Liver (tissue), 8 donors: ENCODE measurements at regions not wholly inside any gene's neighbourhood (a gene's known extent, or its start where the extent isn't known, plus 50 kb on each side); places are given as distances from the start of the nearest gene placed in this dataset.

Experiments used
- DNase-seq: peaks from one replicate; pipeline ENCODE4 v3.0.0-alpha.2; 2017; ENCODE audit warnings: low spot score
- H3K27ac ChIP-seq, 2 donors: one replicate each; pipeline ENCODE4 v1.7.0; 2013; ENCODE audit warnings: inconsistent platforms in 2 of 2, low read length in 2 of 2, control low read depth in 1 of 2, low read depth in 1 of 2, mild to moderate bottlenecking in 1 of 2
- H3K27me3 ChIP-seq, 4 donors: one replicate each; pipeline versions ENCODE4 v1.6.1 to v1.7.0; 2013; ENCODE audit warnings: low read length in 3 of 4, inconsistent platforms in 1 of 4, mild to moderate bottlenecking in 1 of 4, moderate library complexity in 1 of 4; ENCODE audit not compliant: control insufficient read depth in 4 of 4, insufficient read depth in 4 of 4
- H3K36me3 ChIP-seq, 4 donors: one replicate each; pipeline versions ENCODE4 v1.6.1 to v1.7.0; 2013; ENCODE audit warnings: low read length in 3 of 4, mild to moderate bottlenecking in 3 of 4, low read depth in 1 of 4, moderate library complexity in 1 of 4; ENCODE audit not compliant: control insufficient read depth in 4 of 4, insufficient read depth in 3 of 4
- H3K4me1 ChIP-seq, 4 donors: one replicate each; pipeline versions ENCODE4 v1.6.1 to v1.7.0; 2013; ENCODE audit warnings: low read length in 3 of 4, mild to moderate bottlenecking in 3 of 4, moderate library complexity in 1 of 4; ENCODE audit not compliant: control insufficient read depth in 4 of 4, insufficient read depth in 4 of 4
- H3K4me3 ChIP-seq, 3 donors: one replicate each; pipeline versions ENCODE4 v1.6.1 to v1.7.0; 2013; ENCODE audit warnings: low read length in 3 of 3, control low read depth in 1 of 3, low read depth in 1 of 3, mild to moderate bottlenecking in 1 of 3
- H3K9ac ChIP-seq, 2 donors: one replicate each; pipeline ENCODE4 v1.7.0; 2013; ENCODE audit warnings: low read length in 2 of 2, mild to moderate bottlenecking in 2 of 2, moderate library complexity in 2 of 2, control low read depth in 1 of 2, low read depth in 1 of 2
- H3K9me3 ChIP-seq, 4 donors: one replicate each; pipeline versions ENCODE4 v1.6.1 to v1.7.0; 2013; ENCODE audit warnings: low read length in 3 of 4; ENCODE audit not compliant: control insufficient read depth in 4 of 4
- EGR1 ChIP-seq, 2 donors: IDR thresholded peaks; 2 replicates each; pipeline ENCODE4 v1.6.1; 2016 to 2018; ENCODE audit warnings: antibody characterized with exemption in 2 of 2, low read depth in 2 of 2
- FOXA1 ChIP-seq: IDR thresholded peaks from 2 replicates; pipeline ENCODE4 v1.6.1; 2016; ENCODE audit warnings: antibody characterized with exemption
- FOXA2 ChIP-seq: IDR thresholded peaks from 2 replicates; pipeline ENCODE4 v1.6.1; 2016; ENCODE audit warnings: antibody characterized with exemption
- GABPA ChIP-seq, 2 donors: IDR thresholded peaks in 1 of 2; conservative IDR thresholded peaks in 1 of 2; 2 replicates each; pipeline ENCODE4 v1.6.1; 2016; ENCODE audit warnings: antibody characterized with exemption in 2 of 2, mild to moderate bottlenecking in 1 of 2, moderate library complexity in 1 of 2
- HNF4A ChIP-seq, 2 donors: conservative IDR thresholded peaks; 2 replicates each; pipeline ENCODE4 v1.6.1; 2016; ENCODE audit warnings: antibody characterized with exemption in 2 of 2, mild to moderate bottlenecking in 2 of 2
- HNF4G ChIP-seq: IDR thresholded peaks from 2 replicates; pipeline ENCODE4 v1.6.1; 2016; ENCODE audit warnings: antibody characterized with exemption
- JUND ChIP-seq, 2 donors: IDR thresholded peaks; 2 replicates each; pipeline ENCODE4 v1.6.1; 2016; ENCODE audit warnings: antibody characterized with exemption in 2 of 2
- NR2F2 ChIP-seq: IDR thresholded peaks from 2 replicates; pipeline ENCODE4 v1.6.1; 2016; ENCODE audit warnings: antibody characterized with exemption
- RAD21 ChIP-seq, 2 donors: IDR thresholded peaks; 2 replicates each; pipeline ENCODE4 v1.6.1; 2016; ENCODE audit warnings: antibody characterized with exemption in 2 of 2, mild to moderate bottlenecking in 2 of 2
- RXRA ChIP-seq, 2 donors: IDR thresholded peaks; 2 replicates each; pipeline ENCODE4 v1.6.1; 2017 to 2018; ENCODE audit warnings: antibody characterized with exemption in 2 of 2, mild to moderate bottlenecking in 1 of 2
- SP1 ChIP-seq: IDR thresholded peaks from 2 replicates; pipeline ENCODE4 v1.6.1; 2018; ENCODE audit warnings: antibody characterized with exemption, mild to moderate bottlenecking
- TAF1 ChIP-seq: conservative IDR thresholded peaks from 2 replicates; pipeline ENCODE4 v1.6.1; 2016; ENCODE audit warnings: antibody characterized with exemption, mild to moderate bottlenecking
- YY1 ChIP-seq: IDR thresholded peaks from 2 replicates; pipeline ENCODE4 v1.6.1; 2016; ENCODE audit warnings: antibody characterized with exemption, mild to moderate bottlenecking
- WGBS: extraction: QIAGEN DNeasy Blood & Tissue Kit; methylation state at CpG from one replicate; pipeline ENCODE4 v1.1.7; 2013; 5-methylcytosine and 5-hydroxymethylcytosine counted together
- TF ChIP-seq, protein P1 (sequence below): fragments of 150-350 bp; IDR thresholded peaks from 2 replicates; pipeline ENCODE4 v1.5.1; 2017; ENCODE audit warnings: improper control_type of control experiment, low read depth, low read length; ENCODE audit not compliant: missing input control
- TF ChIP-seq, protein P2 (sequence below): IDR thresholded peaks from 2 replicates; pipeline ENCODE4 v1.6.1; 2016; ENCODE audit warnings: antibody characterized with exemption, mild to moderate bottlenecking
- TF ChIP-seq, protein P3 (sequence below): IDR thresholded peaks from 2 replicates; pipeline ENCODE4 v1.6.1; 2016; ENCODE audit warnings: antibody characterized with exemption
- TF ChIP-seq, protein P4 (sequence below): IDR thresholded peaks from 2 replicates; pipeline ENCODE4 v1.6.1; 2016; ENCODE audit warnings: antibody characterized with exemption
- TF ChIP-seq, protein P5 (sequence below): IDR thresholded peaks from 2 replicates; pipeline ENCODE4 v1.6.1; 2016; ENCODE audit warnings: antibody characterized with exemption
- donor health status: healthy.
- donor health status: healthy.
- donor health status: healthy.
- donor health status: healthy.
- donor health status: healthy.

DNA sequence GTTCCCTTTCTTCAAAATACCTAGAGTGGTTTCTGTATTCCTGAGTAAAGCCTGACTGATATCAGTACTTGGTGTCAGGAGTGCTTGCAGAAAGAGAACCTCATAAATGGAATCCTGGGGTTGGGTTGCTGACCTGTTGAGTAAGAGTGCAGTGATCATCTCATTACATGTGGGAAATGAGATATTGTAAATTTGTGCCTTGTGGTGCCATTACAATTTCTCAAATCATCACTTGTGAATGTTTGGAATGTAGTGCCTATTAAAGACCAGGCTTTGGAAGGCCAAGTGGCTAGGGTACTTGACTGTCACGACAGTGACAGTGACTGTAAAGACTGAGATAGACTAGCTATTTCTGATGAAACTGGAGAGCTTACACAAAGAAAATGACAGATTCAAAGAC lies 176.7 kb upstream of the CTTNBP2NL start:
- peaks cover 0 to 3% (median 1%) of the 10 kb centered on the region in 4 donors for H3K27me3 ChIP-seq
- 74% methylated on average over 1 of the region's 1 CpG for WGBS
- TF ChIP-seq GABPA (IDR thresholded peaks at IDR 0.05 in 1 of 2, conservative IDR thresholded peaks at IDR 0.05 in 1 of 2) (no peak), JUND (IDR thresholded peaks at IDR 0.05) (no peak), EGR1 (IDR thresholded peaks at IDR 0.05; ENCODE audit: low read depth in 2 of 2) (no peak), TAF1 (no peak), RAD21 (IDR thresholded peaks at IDR 0.05) (no peak), HNF4A (conservative IDR thresholded peaks at IDR 0.05) (no peak), NR2F2 (no peak), FOXA1 (no peak), SP1 (no peak), HNF4G (no peak), RXRA (IDR thresholded peaks at IDR 0.05) (no peak), FOXA2 (no peak), YY1 (no peak)
- TF ChIP-seq, protein P1, sequence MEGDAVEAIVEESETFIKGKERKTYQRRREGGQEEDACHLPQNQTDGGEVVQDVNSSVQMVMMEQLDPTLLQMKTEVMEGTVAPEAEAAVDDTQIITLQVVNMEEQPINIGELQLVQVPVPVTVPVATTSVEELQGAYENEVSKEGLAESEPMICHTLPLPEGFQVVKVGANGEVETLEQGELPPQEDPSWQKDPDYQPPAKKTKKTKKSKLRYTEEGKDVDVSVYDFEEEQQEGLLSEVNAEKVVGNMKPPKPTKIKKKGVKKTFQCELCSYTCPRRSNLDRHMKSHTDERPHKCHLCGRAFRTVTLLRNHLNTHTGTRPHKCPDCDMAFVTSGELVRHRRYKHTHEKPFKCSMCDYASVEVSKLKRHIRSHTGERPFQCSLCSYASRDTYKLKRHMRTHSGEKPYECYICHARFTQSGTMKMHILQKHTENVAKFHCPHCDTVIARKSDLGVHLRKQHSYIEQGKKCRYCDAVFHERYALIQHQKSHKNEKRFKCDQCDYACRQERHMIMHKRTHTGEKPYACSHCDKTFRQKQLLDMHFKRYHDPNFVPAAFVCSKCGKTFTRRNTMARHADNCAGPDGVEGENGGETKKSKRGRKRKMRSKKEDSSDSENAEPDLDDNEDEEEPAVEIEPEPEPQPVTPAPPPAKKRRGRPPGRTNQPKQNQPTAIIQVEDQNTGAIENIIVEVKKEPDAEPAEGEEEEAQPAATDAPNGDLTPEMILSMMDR = no peak
- TF ChIP-seq, protein P2, sequence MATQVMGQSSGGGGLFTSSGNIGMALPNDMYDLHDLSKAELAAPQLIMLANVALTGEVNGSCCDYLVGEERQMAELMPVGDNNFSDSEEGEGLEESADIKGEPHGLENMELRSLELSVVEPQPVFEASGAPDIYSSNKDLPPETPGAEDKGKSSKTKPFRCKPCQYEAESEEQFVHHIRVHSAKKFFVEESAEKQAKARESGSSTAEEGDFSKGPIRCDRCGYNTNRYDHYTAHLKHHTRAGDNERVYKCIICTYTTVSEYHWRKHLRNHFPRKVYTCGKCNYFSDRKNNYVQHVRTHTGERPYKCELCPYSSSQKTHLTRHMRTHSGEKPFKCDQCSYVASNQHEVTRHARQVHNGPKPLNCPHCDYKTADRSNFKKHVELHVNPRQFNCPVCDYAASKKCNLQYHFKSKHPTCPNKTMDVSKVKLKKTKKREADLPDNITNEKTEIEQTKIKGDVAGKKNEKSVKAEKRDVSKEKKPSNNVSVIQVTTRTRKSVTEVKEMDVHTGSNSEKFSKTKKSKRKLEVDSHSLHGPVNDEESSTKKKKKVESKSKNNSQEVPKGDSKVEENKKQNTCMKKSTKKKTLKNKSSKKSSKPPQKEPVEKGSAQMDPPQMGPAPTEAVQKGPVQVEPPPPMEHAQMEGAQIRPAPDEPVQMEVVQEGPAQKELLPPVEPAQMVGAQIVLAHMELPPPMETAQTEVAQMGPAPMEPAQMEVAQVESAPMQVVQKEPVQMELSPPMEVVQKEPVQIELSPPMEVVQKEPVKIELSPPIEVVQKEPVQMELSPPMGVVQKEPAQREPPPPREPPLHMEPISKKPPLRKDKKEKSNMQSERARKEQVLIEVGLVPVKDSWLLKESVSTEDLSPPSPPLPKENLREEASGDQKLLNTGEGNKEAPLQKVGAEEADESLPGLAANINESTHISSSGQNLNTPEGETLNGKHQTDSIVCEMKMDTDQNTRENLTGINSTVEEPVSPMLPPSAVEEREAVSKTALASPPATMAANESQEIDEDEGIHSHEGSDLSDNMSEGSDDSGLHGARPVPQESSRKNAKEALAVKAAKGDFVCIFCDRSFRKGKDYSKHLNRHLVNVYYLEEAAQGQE = no peak
- TF ChIP-seq, protein P3, sequence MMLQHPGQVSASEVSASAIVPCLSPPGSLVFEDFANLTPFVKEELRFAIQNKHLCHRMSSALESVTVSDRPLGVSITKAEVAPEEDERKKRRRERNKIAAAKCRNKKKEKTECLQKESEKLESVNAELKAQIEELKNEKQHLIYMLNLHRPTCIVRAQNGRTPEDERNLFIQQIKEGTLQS = no peak
- TF ChIP-seq, protein P4, sequence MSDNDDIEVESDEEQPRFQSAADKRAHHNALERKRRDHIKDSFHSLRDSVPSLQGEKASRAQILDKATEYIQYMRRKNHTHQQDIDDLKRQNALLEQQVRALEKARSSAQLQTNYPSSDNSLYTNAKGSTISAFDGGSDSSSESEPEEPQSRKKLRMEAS = no peak
- TF ChIP-seq, protein P5, sequence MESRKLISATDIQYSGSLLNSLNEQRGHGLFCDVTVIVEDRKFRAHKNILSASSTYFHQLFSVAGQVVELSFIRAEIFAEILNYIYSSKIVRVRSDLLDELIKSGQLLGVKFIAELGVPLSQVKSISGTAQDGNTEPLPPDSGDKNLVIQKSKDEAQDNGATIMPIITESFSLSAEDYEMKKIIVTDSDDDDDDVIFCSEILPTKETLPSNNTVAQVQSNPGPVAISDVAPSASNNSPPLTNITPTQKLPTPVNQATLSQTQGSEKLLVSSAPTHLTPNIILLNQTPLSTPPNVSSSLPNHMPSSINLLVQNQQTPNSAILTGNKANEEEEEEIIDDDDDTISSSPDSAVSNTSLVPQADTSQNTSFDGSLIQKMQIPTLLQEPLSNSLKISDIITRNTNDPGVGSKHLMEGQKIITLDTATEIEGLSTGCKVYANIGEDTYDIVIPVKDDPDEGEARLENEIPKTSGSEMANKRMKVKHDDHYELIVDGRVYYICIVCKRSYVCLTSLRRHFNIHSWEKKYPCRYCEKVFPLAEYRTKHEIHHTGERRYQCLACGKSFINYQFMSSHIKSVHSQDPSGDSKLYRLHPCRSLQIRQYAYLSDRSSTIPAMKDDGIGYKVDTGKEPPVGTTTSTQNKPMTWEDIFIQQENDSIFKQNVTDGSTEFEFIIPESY = no peak
- H3K9me3 ChIP-seq = no peaks in the 10 kb centered on the region
- H3K27ac ChIP-seq = no peak overlapping the region
- no peaks in the 10 kb centered on the region for H3K36me3 ChIP-seq
- no peak for DNase-seq
- H3K4me3 ChIP-seq = no peak overlapping the region
- H3K4me1 ChIP-seq = no peaks in the 10 kb centered on the region
- no peak overlapping the region for H3K9ac ChIP-seq
